CD1c-positive myeloid dendritic cell (primary cell): ENCODE measurements at regions not wholly inside any gene's neighbourhood (a gene's known extent, or its start where the extent isn't known, plus 50 kb on each side); places are given as distances from the start of the nearest gene placed in this dataset.
A peak's percentile ranks its signal among the peaks of the same experiment; 100 is the strongest.

Experiments
- DNase-seq: peaks from one replicate; pipeline ENCODE4 v3.0.0-alpha.2; 2016; ENCODE audit errors: extremely low spot score

DNA sequence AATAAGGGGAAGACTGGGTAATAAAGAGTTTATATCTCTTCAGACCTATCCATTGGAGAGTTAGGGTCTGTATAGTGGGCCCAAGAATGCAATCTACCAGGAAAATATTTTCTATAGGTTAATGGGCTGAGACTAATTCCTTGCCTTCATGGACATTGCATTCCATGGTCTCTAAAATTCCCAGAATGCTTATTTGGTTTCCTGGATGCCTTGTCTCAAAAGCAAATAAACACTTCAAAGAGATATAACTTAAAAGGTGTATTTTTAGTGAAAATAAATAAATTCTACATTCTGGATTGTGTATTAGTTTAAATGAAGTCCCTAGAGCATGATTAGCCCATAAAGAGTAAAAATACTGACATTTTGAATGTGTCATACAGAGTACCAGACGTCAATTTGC lies 550.1 kb upstream of the PKN2 start:
- no peak for DNase-seq

DNA sequence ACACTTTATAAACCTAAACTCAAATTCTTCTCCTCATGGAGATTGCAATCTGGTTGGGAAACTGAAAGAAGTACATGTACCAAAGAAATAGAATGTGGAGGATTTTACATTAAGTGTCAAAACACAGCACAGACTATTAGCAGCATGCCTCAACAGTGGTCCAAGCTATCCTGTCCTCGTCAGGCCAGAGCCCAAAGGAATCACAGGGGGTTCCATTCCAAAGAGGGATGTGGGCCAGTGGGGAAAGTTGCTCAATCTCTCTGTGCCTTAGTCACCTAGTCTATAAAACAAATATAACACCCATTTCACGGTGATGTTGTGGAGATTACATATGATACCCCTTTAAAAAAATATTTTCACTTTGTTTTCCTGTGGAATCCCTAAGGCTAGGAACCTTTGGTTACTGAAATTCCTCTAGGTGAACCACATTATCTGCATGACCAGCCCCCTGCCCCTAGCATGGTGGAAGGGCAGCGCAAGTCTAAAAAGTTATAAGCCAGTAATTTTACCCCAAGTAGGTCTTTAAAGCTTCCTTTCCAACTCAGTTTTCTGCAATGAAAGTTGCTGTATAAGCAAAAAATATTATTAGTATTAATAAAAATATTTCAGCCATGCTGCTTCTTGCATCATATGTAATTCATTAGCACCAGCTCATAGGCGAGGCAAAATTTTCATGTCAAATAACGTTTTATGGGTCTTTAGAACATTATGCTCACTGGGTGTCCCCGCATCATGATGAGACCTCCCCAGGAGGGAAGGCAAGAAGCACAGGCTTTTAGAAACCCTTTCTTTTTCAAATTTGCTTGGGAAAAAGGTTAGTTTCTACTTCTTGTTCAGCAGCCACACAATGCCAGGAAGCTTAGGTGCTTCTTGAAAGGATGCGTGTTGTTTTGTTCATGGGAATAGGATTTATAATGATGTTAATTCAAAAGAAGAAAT lies 548.8 kb upstream of the PKN2 start:
- no peak for DNase-seq

DNA sequence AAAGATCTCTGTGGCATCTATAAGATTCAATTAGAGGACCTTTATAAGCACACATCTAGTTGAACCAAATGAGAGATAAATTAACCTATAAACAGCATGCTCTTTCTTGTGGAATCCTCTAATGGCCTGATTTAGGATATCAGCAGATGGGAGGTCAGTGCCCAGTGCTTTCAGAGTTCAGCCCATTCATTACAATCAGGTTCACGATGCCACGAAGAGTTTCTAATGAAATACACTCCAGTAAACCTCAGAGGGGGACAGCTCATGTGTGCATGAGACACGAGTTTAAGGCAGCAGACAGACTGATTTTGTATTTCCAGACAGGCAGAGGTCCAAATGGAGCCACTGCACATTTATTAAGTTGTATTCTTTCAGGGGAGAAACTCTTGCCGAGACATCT lies 544.4 kb upstream of the PKN2 start:
- DNase-seq = no peak

DNA sequence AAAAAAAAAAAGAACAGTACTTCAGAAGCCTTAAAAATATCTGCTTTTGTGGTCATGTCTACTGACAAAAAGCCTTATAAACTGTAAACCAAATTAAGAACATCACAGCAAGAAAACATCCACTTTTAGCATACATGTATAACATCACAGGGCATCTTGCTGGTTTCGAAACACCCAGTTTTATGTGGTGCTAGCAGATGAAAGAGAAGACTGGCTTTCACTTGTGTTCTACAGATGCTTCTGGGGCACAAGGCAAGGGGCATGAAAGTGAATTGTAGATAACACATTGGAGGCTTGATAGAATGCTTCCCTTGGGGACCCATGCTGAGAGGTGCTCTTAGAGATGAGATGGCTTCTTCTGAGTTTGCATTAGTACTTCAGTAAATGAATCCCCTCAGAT lies 543.7 kb upstream of the PKN2 start:
- no peak for DNase-seq

DNA sequence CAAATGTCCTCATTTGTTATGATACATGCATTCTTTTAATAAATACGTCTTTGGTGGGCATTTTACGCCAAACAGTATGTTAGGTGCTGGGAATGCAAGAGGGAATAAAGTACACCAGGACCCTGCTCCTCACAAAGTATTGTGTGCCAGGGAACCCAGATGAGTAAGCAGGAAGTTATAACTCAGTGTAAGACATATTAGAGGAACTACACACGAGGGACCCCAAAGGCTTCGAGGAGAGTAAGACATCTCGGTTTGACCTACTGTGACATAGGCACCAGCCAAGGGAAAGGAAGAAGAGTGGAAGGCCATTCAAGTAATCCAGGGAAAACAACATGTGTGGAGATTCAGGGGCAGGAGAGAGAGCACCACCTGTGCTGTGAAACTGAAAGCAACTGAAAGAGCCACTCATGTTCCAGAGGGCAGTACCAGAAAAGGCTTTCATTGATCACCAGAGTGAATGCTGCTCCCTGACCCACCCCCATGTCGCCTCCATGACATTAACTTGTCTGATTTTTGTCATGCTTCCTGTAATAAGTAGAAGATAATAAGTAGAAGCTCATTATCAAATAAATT lies 542.5 kb upstream of the PKN2 start:
- DNase-seq = no peak

DNA sequence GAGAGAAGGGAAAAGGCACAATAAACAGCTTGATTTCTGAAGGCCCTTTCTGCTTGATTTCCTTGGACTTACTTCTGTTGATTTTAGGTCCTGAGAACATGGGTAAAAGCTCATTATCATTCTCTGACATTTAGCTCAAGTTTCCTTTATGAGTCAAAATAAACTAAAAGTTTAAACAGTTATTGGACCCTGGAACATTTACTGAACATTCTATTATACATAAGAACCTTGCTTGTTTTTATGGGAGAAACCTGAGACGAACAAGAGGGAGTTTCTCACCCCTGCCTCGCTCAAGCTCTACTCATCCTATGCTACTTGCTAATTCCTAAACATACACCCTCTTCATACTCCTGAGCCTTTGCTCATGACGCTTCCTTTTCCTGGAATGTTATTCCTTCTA lies 538.3 kb upstream of the PKN2 start:
- DNase-seq = no peak

DNA sequence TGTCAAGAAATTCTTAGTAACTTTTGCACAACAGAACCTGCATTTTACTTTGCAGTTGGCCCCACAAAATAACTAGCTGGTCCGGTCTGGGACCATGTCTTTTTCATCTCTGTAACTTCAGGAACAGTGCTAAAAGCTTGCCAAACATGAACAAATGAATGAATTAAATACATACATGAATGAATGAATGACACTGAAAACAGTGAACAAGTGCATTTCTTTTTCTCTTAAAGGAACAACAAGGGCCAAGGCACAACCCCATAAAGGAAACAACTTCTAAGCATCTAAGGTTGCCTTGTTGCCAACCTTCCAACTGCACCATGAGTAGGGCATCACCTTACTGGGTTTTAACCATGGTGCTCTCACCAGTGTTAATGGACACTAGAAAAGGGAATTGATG lies 534.4 kb upstream of the PKN2 start:
- no peak for DNase-seq

DNA sequence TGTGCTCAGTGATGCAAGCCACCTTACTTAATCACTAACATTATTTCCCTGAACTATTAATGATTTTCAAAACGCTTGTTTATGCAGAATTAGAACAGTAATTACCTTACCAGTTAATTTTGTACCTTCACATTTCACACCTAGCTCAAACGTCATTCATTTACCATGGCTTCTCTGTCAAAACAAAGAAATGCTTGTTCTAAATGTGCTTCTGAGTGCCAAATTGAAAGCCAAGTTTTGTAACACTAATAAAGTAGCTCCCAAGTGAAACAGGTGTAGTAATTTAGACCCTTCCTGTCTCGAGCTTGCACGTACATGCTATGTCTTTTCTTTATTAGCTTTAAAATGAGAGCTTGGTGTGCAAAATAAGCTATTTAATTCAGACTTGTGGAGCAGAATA lies 533.7 kb upstream of the PKN2 start:
- DNase-seq = no peak

DNA sequence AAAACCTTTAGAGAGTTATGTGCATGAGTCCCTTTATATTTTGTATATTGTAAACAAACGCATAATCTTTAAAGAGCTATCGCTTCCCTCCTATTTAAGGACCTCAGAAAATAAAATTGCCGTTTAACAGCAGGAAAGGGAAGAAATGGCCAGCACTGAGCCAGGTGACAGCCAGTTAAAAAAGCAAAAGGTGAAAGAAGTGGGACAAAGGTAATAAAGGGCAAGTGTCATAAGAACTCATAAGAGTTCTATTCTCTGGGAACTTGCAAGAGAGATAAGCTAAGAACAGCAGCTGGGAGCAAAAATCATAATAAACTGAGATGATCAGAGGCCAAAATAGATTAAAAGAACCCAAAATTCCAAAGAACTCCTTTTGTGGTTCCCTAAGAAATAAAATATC lies 520.9 kb upstream of the PKN2 start:
- no peak for DNase-seq

DNA sequence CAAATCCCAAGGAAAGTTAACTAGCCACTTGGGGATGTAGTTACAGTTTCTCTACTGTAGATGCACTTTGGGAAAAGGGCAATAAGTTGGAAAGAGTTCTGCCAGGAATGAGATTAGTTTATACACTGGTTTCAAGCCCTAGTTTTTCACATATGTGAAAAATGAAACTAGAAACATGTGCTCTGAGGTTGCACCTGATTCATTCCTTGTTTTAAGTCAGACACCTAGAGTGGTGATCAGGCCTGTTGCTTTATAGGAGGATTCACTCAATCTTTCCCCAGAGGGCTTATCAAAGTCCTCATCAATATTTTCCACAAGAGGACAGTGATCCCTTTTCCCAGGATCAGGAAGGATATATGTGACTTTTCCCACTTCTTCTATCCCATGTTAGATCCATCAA lies 515.9 kb upstream of the PKN2 start:
- DNase-seq = no peak

DNA sequence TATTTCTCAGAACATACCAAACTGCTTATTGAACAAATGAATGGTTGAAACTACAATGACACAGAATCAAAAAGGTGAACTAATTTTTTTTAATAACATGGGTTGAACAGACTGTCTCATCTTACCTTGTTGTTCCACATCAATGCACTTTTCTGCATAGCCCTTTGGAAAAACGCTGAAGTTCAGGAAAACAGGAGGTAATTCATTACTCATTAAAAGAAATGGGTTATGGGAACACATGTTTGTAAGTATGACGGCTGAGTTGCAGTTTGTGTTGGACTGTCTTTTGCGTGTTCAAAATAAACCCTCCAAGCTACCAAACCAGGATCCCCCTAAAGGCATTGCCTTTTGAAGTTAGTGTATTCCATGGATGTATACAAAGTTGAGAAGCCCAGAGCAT lies 514.9 kb upstream of the PKN2 start:
- DNase-seq = no peak

DNA sequence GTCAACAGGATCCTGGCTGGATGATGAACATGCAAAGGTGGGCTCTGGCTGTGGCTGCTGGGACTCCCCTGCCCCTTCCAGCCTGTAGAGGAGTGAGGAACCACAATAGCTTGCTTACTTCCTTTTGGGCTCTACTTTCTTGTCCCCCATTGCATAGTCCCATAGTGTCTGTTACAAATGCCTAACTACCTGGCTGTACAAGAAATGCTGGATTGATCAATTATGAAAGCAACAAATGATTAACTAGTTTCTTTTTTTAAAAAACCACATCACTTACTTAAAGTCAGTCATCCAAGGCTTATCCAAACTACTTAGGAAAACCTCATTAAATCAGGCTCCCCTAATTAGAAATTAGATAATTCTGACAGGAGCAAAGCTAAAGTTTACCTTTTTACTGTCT lies 514.1 kb upstream of the PKN2 start:
- no peak for DNase-seq

DNA sequence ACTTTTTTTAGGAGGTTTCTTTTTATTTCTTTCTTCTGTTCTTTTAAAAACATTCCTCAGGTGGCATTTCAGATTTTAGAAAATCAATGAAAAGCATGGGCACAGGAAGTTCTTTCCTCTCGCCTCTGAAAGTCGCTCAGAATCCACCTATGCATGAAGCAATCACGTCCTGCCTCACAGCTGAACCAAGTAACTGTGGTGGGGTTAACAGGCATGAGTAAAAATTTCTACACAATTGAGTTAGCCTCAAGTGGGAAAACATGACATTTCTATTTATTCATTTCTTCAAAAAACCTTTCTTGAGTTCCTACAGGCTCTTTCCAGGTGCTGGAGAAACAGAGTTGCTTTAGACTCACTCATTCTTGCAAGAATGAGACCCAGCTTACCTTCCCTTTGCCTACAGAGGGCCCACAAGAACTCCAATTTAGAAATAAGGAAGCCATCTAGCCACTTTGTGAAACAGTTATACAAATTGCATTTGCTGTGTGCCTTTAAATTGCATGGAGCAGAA lies 508.9 kb upstream of the PKN2 start:
- DNase-seq = no peak

DNA sequence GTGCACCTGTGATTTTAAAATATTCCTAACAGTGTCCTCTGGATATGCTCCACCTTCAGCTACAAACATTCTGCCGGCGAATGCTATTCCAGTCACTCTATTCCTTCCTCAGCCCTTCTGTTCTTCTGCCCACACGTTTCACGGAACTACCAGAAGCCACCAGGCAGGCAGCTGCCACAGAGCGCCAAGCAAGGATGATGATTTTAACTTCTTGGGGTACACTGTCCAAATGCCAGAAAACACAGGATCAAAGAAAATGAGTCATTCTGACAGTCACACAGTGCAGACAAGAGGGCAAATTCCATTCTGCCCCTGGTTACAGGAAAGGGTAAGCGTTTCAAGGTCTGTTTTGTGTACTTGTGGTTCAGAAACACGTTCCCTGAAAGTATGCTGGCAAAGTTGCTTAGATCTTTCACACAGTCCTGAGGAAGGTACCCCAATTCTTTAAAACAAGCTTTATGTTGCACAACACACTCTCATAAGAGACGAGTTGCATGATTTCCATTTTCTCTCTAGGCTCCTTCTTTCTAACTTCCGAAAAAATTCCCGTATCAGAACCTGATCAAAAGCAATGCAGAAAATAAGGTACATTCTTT lies 508.3 kb upstream of the PKN2 start:
- DNase-seq = no peak

DNA sequence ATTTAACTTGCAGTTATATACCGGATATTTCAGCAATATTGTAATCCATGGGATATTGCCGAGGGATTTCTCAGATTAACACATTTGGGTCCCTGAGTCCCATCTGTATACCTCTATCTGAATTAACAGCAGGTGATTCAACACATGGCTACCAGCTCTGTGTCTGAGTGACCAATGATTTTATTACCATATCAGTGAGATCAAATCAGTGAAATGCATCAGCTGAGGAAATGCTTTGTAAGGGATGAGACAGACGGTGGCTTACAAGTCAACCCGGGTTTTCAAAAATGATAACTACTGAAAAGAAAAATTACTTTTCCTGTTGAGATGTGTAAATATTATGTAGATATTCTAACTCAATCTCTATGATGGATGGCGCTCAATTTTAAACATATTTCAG lies 504.1 kb upstream of the PKN2 start:
- DNase-seq = no peak

DNA sequence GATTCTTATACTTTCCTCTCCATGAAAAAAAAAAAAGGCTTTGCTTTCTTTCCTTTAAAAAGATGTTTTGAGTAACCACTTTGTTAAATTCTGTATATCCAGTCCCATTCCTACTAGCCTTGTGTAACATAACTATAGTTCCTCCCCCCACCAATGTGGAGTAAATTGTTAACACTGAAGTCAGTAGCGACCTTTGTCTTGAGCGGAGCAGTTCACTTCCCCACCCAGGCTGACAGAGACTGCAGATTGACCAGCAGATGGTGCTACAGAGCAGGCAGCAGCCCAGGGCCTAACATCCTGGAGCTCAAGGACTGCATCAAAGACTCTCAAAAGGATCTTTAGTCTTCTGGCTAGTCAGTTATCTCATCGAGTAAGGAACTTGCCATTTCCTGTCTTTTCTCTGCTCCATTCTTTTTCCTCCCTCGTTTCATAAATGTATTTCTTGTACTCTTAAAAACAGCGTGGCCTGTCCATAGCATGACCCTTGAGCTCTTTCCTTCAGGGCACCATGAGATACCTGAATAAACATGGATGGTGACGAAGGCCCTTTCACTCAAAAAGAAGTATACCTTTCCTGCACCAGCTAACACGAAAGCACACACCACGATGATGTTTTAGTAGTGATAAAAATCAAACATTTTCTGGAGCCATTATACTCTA lies 503.5 kb upstream of the PKN2 start:
- peak; percentile 69 for DNase-seq

DNA sequence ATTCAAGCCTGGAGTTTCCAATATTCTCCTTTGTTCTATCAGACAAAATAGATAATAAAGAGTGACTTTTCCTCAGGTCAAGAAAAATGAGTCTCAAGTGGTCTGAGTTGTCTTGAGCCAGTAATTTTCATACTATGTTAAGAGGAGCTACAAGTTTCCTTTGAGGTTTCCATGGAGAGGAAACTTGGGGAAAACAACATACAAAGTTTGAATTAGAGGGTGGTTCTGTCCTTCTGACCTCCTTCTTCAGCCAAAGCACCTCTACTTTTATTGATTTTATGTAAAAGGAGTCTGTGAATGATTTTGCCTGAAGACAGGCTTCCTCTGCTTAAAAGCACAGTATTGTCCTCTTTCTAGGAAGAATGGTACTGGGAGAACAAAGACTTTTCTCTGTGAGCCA lies 497.2 kb upstream of the PKN2 start:
- DNase-seq = no peak

DNA sequence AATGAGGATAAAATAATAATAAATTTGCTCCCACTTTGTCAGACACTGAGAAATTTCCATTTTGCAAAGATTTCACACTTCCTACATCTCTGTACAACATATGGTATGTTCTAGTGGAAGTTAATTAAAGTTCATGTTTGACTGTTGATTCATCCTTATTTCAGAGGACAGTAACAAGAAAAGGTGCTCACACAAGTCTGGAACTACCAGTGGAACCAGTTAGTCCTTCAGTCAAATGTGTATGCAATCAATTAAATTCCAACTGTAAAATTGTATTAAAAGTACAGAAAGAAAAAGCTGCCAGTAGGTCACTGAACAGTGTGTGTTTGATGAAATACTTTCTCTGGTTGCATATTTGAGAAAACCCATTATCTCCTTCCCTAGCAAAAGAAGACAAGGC lies 496.0 kb upstream of the PKN2 start:
- no peak for DNase-seq

DNA sequence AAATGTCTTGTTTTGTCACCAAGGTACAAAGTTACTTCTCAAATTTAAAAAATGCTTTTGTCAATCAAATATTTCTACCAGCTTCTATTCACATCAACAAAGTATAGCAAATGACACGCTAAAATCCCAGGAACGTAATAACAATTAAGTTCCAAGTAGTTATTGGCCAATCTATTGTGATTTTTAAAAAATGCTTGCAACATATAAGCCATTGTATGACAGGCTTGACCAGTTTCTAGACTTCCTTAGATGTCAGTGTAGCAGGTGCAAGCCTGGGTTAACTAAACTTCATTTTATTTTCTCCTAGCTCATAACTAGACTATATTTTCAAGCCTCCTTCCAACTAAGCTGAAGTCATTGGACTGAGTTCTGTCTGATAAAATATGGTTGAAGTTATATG lies 494.5 kb upstream of the PKN2 start:
- peak; percentile 1 for DNase-seq

DNA sequence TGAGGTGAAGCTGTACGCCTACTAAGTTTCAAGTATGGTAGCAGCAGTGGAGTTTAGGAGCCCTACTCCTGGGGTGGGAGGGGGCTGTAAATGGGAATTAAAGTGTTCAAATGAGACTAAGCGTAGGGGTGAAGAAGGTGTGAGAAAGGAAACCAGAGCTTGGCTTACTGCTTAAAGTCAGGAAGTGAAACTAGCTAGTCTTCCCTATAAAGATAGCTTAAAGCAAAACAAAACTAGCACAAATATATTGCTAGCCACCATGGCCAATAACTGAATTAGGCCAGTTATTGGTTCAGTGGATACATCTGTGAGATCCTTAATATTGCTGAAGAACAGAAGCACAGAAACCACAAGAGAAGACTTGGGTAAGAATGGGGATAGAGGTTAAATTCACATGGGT lies 492.2 kb upstream of the PKN2 start:
- peak; percentile 45 for DNase-seq

DNA sequence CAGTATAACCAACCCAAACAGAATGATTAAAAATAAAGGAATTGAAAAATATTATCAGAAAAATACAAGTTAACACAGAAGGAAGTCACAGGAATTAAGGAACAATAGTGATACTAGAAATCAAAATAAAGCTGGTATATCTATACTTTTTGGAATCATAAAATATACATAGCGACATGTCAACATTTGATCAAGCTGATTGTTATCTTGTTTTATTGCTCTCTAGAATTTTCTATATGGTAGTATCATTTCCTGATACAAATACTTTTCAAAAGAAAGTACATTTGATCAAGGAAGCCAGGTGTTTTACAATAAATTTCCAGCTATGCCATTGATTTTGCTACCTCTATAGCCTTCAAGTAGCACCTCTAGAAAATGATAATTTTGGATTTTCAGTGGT lies 489.5 kb upstream of the PKN2 start:
- no peak for DNase-seq

DNA sequence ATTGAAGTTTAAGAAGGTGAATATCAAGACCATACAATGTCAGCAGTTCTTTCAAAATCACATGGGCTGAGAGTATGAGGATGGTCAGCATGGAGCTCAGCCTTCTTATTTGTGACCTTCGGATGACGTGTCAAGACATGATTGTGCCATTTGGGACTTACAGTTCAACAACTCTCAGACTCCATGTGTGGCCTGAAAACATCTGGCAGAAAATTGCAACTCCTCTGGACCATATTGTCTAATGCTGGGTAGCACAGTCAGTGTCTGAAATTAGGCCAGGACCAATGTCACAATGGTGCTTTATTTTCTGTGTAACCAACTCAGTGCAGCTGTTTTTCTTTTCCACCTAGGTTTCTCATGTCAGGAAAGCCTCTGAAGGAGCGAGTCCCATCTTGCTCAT lies 483.5 kb upstream of the PKN2 start:
- no peak for DNase-seq

DNA sequence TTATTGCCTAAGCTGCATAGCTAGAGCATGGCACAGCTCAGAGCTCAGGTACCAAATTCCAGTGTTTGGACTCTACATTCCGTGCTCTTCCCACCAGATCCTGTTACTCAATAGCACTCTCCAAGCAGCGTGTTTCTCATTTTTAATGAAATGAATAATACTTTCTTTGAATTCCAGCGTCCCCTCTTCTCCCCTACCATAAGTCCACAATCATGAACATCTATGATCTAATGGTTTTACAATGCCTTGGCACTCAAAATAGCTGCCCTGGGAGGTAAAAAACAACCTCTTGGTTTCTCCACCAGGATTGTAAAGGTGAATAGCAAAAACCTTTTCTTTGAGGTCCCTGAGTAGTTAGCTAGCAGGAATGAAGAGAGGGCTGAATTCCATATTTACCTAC lies 480.0 kb upstream of the PKN2 start:
- no peak for DNase-seq
